GM18873 (cell line): ENCODE measurements at regions not wholly inside any gene's neighbourhood (a gene's known extent, or its start where the extent isn't known, plus 50 kb on each side); places are given as distances from the start of the nearest gene placed in this dataset.

Experiments
- ATAC-seq: cut with Tn5 transposase; IDR thresholded peaks from one replicate; pipeline ENCODE4 v1.9.1; 2021; ENCODE audit warnings: mild to moderate bottlenecking, moderate library complexity, moderate number of reproducible peaks; ENCODE audit not compliant: unreplicated experiment, low FRiP score

- ATAC-seq: no peak
Measured at GRCh38 chr3:62970648-62971047, 95.4 kb upstream of the CADPS start.

- ATAC-seq: no peak
Measured at GRCh38 chr3:62975566-62975965, 100.3 kb upstream of the CADPS start.

GRCh38 chr3:62981962-62982361, 106.7 kb upstream of the CADPS start:
- ATAC-seq: no peak

GRCh38 chr3:62982795-62983455, 107.7 kb upstream of the CADPS start:
- ATAC-seq: no peak

- no peak for ATAC-seq
Measured at GRCh38 chr3:62986061-62986460, 110.8 kb upstream of the CADPS start.

- ATAC-seq: no peak
Measured at GRCh38 chr3:62987721-62988120, 112.5 kb upstream of the CADPS start.

- ATAC-seq: no peak
Measured at GRCh38 chr3:62990704-62991413, 115.6 kb upstream of the CADPS start.

- ATAC-seq: no peak
Measured at GRCh38 chr3:62992520-62992919, 117.3 kb upstream of the CADPS start.

- no peak for ATAC-seq
Measured at GRCh38 chr3:62995119-62995518, 119.9 kb upstream of the CADPS start.

- ATAC-seq: no peak
Measured at GRCh38 chr3:62995530-62995929, 120.3 kb upstream of the CADPS start.

GRCh38 chr3:62997369-62997768, 122.2 kb upstream of the CADPS start:
- ATAC-seq: no peak

- ATAC-seq: no peak
Measured at GRCh38 chr3:62999158-62999557, 123.9 kb upstream of the CADPS start.

- ATAC-seq: no peak
Measured at GRCh38 chr3:62999791-63000190, 124.6 kb upstream of the CADPS start.

- no peak for ATAC-seq
Measured at GRCh38 chr3:63004448-63004847, 129.2 kb upstream of the CADPS start.

- no peak for ATAC-seq
Measured at GRCh38 chr3:63015614-63016309, 140.5 kb upstream of the CADPS start.

- ATAC-seq: no peak
Measured at GRCh38 chr3:63022114-63022513, 146.9 kb upstream of the CADPS start.

- ATAC-seq: no peak
Measured at GRCh38 chr3:63026722-63027121, 151.5 kb upstream of the CADPS start.

- no peak for ATAC-seq
Measured at GRCh38 chr3:63029326-63029725, 154.1 kb upstream of the CADPS start.

GRCh38 chr3:63029921-63030320, 154.7 kb upstream of the CADPS start:
- ATAC-seq: no peak

GRCh38 chr3:63030666-63031065, 155.4 kb upstream of the CADPS start:
- ATAC-seq: no peak

GRCh38 chr3:63032881-63033280, 157.7 kb upstream of the CADPS start:
- no peak for ATAC-seq

GRCh38 chr3:63034101-63034500, 158.9 kb upstream of the CADPS start:
- no peak for ATAC-seq
